Endometrial microvascular endothelial cells (primary cell): ENCODE measurements at regions not wholly inside any gene's neighbourhood (a gene's known extent, or its start where the extent isn't known, plus 50 kb on each side); places are given as distances from the start of the nearest gene placed in this dataset.

ENCODE experiments used
- in situ Hi-C: cut with HindIII; loops from 2 replicates; pipeline ENCODE4 v1.10.0; 2017; ENCODE audit warnings: low sequenced_read_pairs, low pct_unique_long_range_greater_than_20kb; ENCODE audit errors: inconsistent ontology term

GRCh38 chr2:12824778-12825379, 108.1 kb downstream of the TRIB2 start:
- in situ Hi-C loops, result no loop called here

- in situ Hi-C loops, result no loop called here
These were observed 110.0 kb downstream of the TRIB2 start for GRCh38 chr2:12826781-12827180.

GRCh38 chr2:12827721-12828120, 111.0 kb downstream of the TRIB2 start:
- in situ Hi-C loops, result no loop called here

GRCh38 chr2:12828980-12829379, 112.2 kb downstream of the TRIB2 start:
- in situ Hi-C loops, result no loop called here

- in situ Hi-C loops, result no loop called here
These were observed 114.3 kb downstream of the TRIB2 start for GRCh38 chr2:12831016-12831415.

GRCh38 chr2:12834239-12834638, 117.5 kb downstream of the TRIB2 start:
- in situ Hi-C loops, result no loop called here

GRCh38 chr2:12835733-12836132, 119.0 kb downstream of the TRIB2 start:
- in situ Hi-C loops, result no loop called here

- in situ Hi-C loops, result no loop called here
These were observed 122.6 kb downstream of the TRIB2 start for GRCh38 chr2:12839339-12839738.

GRCh38 chr2:12841021-12841420, 124.3 kb downstream of the TRIB2 start:
- in situ Hi-C loops, result no loop called here

- in situ Hi-C loops, result no loop called here
These were observed 126.2 kb downstream of the TRIB2 start for GRCh38 chr2:12842917-12843316.

GRCh38 chr2:12844511-12844910, 127.8 kb downstream of the TRIB2 start:
- in situ Hi-C loops, result no loop called here

- in situ Hi-C loops, result no loop called here
These were observed 131.2 kb downstream of the TRIB2 start for GRCh38 chr2:12847694-12848575.

GRCh38 chr2:12852135-12852534, 135.4 kb downstream of the TRIB2 start:
- in situ Hi-C loops, result no loop called here

- in situ Hi-C loops, result no loop called here
These were observed 137.3 kb downstream of the TRIB2 start for GRCh38 chr2:12854001-12854530.

GRCh38 chr2:12855508-12855907, 138.8 kb downstream of the TRIB2 start:
- in situ Hi-C loops, result no loop called here

- in situ Hi-C loops, result no loop called here
These were observed 140.3 kb downstream of the TRIB2 start for GRCh38 chr2:12856934-12857601.

GRCh38 chr2:12857891-12858290, 141.2 kb downstream of the TRIB2 start:
- in situ Hi-C loops, result no loop called here

GRCh38 chr2:12858786-12859185, 142.1 kb downstream of the TRIB2 start:
- in situ Hi-C loops, result no loop called here

- in situ Hi-C loops, result no loop called here
These were observed 144.7 kb downstream of the TRIB2 start for GRCh38 chr2:12861344-12861930.
